ENCODE measurements at regions not wholly inside any gene's neighbourhood (a gene's known extent, or its start where the extent isn't known, plus 50 kb on each side); places are given as distances from the start of the nearest gene placed in this dataset.
A peak's percentile ranks its signal among the peaks of the same experiment; 100 is the strongest.

GRCh38 chr2:128368437-128369107 is 49.9 kb upstream of the HS6ST1 start:
- ATAC-seq (ENCODE audit: poor library complexity) (no peak), DNase-seq (no peak)
- intact Hi-C loops (cut with DNase I), result no loop called here

- ATAC-seq (ENCODE audit: poor library complexity), result peak; percentile 49
- intact Hi-C loops (cut with DNase I), result no loop called here
- peak; percentile 61 for DNase-seq
Measured at GRCh38 chr2:128369108-128369555, 50.5 kb upstream of the HS6ST1 start.

- intact Hi-C loops (cut with DNase I), result no loop called here
- ATAC-seq (ENCODE audit: poor library complexity) (no peak), DNase-seq (no peak)
Measured at GRCh38 chr2:128369602-128370467, 51.2 kb upstream of the HS6ST1 start.

GRCh38 chr2:128370468-128371247 is 52.0 kb upstream of the HS6ST1 start:
- ATAC-seq (ENCODE audit: poor library complexity) (no peak), DNase-seq (no peak)
- intact Hi-C loops (cut with DNase I), result no loop called here

- ATAC-seq (ENCODE audit: poor library complexity) (no peak), DNase-seq (no peak)
- intact Hi-C loops (cut with DNase I), result no loop called here
Measured at GRCh38 chr2:128371248-128371630, 52.6 kb upstream of the HS6ST1 start.

GRCh38 chr2:128371648-128372345 is 53.1 kb upstream of the HS6ST1 start:
- DNase-seq, result no peak
- intact Hi-C loops (cut with DNase I), result no loop called here
- no peak for ATAC-seq (ENCODE audit: poor library complexity)

- DNase-seq, result no peak
Measured at GRCh38 chr2:128372621-128373341, 54.1 kb upstream of the HS6ST1 start.

GRCh38 chr2:128373451-128374000 is 54.9 kb upstream of the HS6ST1 start:
- no peak for DNase-seq
- ATAC-seq (ENCODE audit: poor library complexity), result no peak
- intact Hi-C loops (cut with DNase I), result no loop called here

More at GRCh38 chr2:128372621-128373341, 54.1 kb upstream of the HS6ST1 start:
- intact Hi-C loops (cut with DNase I), result no loop called here
- ATAC-seq (ENCODE audit: poor library complexity), result no peak

- no peak for DNase-seq
- no peak for ATAC-seq (ENCODE audit: poor library complexity)
- intact Hi-C loops (cut with DNase I), result no loop called here
Measured at GRCh38 chr2:128374001-128374710, 55.5 kb upstream of the HS6ST1 start.

GRCh38 chr2:128374711-128375413 is 56.2 kb upstream of the HS6ST1 start:
- intact Hi-C loops (cut with DNase I), result no loop called here
- DNase-seq (no peak), ATAC-seq (ENCODE audit: poor library complexity) (no peak)

GRCh38 chr2:128375454-128375853 is 56.8 kb upstream of the HS6ST1 start:
- intact Hi-C loops (cut with DNase I), result no loop called here
- DNase-seq (no peak), ATAC-seq (ENCODE audit: poor library complexity) (no peak)

- intact Hi-C loops (cut with DNase I), result no loop called here
- ATAC-seq (ENCODE audit: poor library complexity) (no peak), DNase-seq (no peak)
Measured at GRCh38 chr2:128376241-128377041, 57.8 kb upstream of the HS6ST1 start.

- DNase-seq (no peak), ATAC-seq (ENCODE audit: poor library complexity) (no peak)
- intact Hi-C loops (cut with DNase I), result no loop called here
Measured at GRCh38 chr2:128377071-128377910, 58.6 kb upstream of the HS6ST1 start.

- ATAC-seq (ENCODE audit: poor library complexity) (no peak), DNase-seq (no peak)
- intact Hi-C loops (cut with DNase I), result no loop called here
Measured at GRCh38 chr2:128378231-128379020, 59.8 kb upstream of the HS6ST1 start.
